BE2C (cell line): ENCODE measurements at regions not wholly inside any gene's neighbourhood (a gene's known extent, or its start where the extent isn't known, plus 50 kb on each side); places are given as distances from the start of the nearest gene placed in this dataset.

Experiments
- DNase-seq: peaks from one replicate; pipeline ENCODE4 v3.0.0-alpha.2; 2020
- H3K27me3 ChIP-seq: fragments of 250-450 bp; sonication (Bioruptor Pico); 2 replicates; pipeline ENCODE4 v1.5.1; 2020; ENCODE audit warnings: mild to moderate bottlenecking
- H3K36me3 ChIP-seq: fragments of 250-450 bp; sonication (Bioruptor Pico); 2 replicates; pipeline ENCODE4 v1.5.1; 2020; ENCODE audit warnings: mild to moderate bottlenecking
- H3K4me1 ChIP-seq: fragments of 250-450 bp; sonication (Bioruptor Pico); 2 replicates; pipeline ENCODE4 v1.5.1; 2020
- H3K4me3 ChIP-seq: 2 replicates; pipeline ENCODE4 v1.5.1; 2011; ENCODE audit warnings: low read depth, low read length
- H3K9me3 ChIP-seq: fragments of 250-450 bp; sonication (Bioruptor Pico); 2 replicates; pipeline ENCODE4 v1.5.1; 2020
- CTCF ChIP-seq: IDR thresholded peaks from 2 replicates; pipeline ENCODE4 v1.5.1; 2012; ENCODE audit warnings: mild to moderate bottlenecking, low read depth, low read length

- peak; percentile 2; the same call in 1 of the 2 replicates for TF ChIP-seq CTCF
- Histone ChIP-seq H3K4me3 (peak overlapping the region; percentile 22; the same call in 1 of the 2 replicates), H3K4me1 (peaks cover 35% of the 10 kb centered on the region), H3K9me3 (no peaks in the 10 kb centered on the region), H3K27me3 (no peaks in the 10 kb centered on the region), H3K36me3 (no peaks in the 10 kb centered on the region)
- peak; percentile 78 for DNase-seq
Measured at GRCh38 chr5:74556631-74557595, 83.6 kb downstream of the ENC1 start.

- Histone ChIP-seq H3K27me3 (no peaks in the 10 kb centered on the region), H3K36me3 (no peaks in the 10 kb centered on the region), H3K4me3 (no peak overlapping the region), H3K4me1 (peaks cover 35% of the 10 kb centered on the region), H3K9me3 (no peaks in the 10 kb centered on the region)
- peak; percentile 67 for DNase-seq
- no peak for TF ChIP-seq CTCF
Measured at GRCh38 chr5:74556006-74556405, 84.5 kb downstream of the ENC1 start.

GRCh38 chr5:74552101-74552500 lies 88.4 kb downstream of the ENC1 start:
- no peak for DNase-seq
- peaks cover 20% of the 10 kb centered on the region for H3K4me1 ChIP-seq
- no peaks in the 10 kb centered on the region for H3K9me3 ChIP-seq
- H3K36me3 ChIP-seq, result no peaks in the 10 kb centered on the region
- H3K27me3 ChIP-seq, result no peaks in the 10 kb centered on the region
- no peak for TF ChIP-seq CTCF
- H3K4me3 ChIP-seq, result no peak overlapping the region

GRCh38 chr5:74550927-74551326 lies 89.6 kb downstream of the ENC1 start:
- TF ChIP-seq CTCF, result no peak

GRCh38 chr5:74549384-74549783 lies 91.1 kb downstream of the ENC1 start:
- H3K27me3 ChIP-seq, result no peaks in the 10 kb centered on the region
- H3K36me3 ChIP-seq, result no peaks in the 10 kb centered on the region
- H3K4me1 ChIP-seq, result no peaks in the 10 kb centered on the region; the same call in 1 of the 2 replicates
- no peak overlapping the region for H3K4me3 ChIP-seq
- no peak for DNase-seq
- TF ChIP-seq CTCF, result no peak
- no peaks in the 10 kb centered on the region for H3K9me3 ChIP-seq

More at GRCh38 chr5:74550927-74551326, 89.6 kb downstream of the ENC1 start:
- no peaks in the 10 kb centered on the region for H3K9me3 ChIP-seq
- no peaks in the 10 kb centered on the region for H3K36me3 ChIP-seq
- peaks cover 11% of the 10 kb centered on the region for H3K4me1 ChIP-seq
- H3K27me3 ChIP-seq, result no peaks in the 10 kb centered on the region
- no peak overlapping the region for H3K4me3 ChIP-seq
- DNase-seq, result no peak

GRCh38 chr5:74546796-74547195 lies 93.7 kb downstream of the ENC1 start:
- H3K4me3 ChIP-seq, result no peak overlapping the region
- TF ChIP-seq CTCF, result no peak
- DNase-seq, result no peak
- no peaks in the 10 kb centered on the region for H3K27me3 ChIP-seq
- H3K9me3 ChIP-seq, result no peaks in the 10 kb centered on the region
- H3K36me3 ChIP-seq, result no peaks in the 10 kb centered on the region
- H3K4me1 ChIP-seq, result peaks cover 3% of the 10 kb centered on the region; the same call in 1 of the 2 replicates
